Calu3 (cell line): ENCODE measurements at regions not wholly inside any gene's neighbourhood (a gene's known extent, or its start where the extent isn't known, plus 50 kb on each side); places are given as distances from the start of the nearest gene placed in this dataset.

Experiments
- BruUV-seq: library from RNA; stranded (reverse); fragments of 400-500 nt; replicated peaks from 2 replicates; lab custom pipeline; 2021; lab: Mats Ljungman, UMichigan
- CTCF ChIA-PET: fragments of 300-600 bp; sonication (Branson Sonifier 250); formaldehyde crosslinking; loops from one replicate; lab custom pipeline; 2022; ENCODE audit warnings: antibody characterized with exemption; lab: Charles Lee
- DNase-seq: peaks from one replicate; pipeline ENCODE4 v3.0.0; 2022
- H3K27ac Mint-ChIP-seq: one replicate; pipeline ENCODE4 v1.8.0; 2022; ENCODE audit warnings: mixed read lengths; ENCODE audit not compliant: unreplicated experiment
- H3K27me3 Mint-ChIP-seq: one replicate; pipeline ENCODE4 v1.8.0; 2022; ENCODE audit warnings: mixed read lengths; ENCODE audit not compliant: unreplicated experiment
- H3K36me3 Mint-ChIP-seq: one replicate; pipeline ENCODE4 v1.8.0; 2022; ENCODE audit warnings: mild to moderate bottlenecking, moderate library complexity, mixed read lengths; ENCODE audit not compliant: insufficient read depth, unreplicated experiment
- H3K4me1 Mint-ChIP-seq: one replicate; pipeline ENCODE4 v1.8.0; 2022; ENCODE audit warnings: mild to moderate bottlenecking, low read depth, mixed read lengths; ENCODE audit not compliant: unreplicated experiment
- H3K4me3 Mint-ChIP-seq: one replicate; pipeline ENCODE4 v1.8.0; 2022; ENCODE audit warnings: mild to moderate bottlenecking, low read depth, moderate library complexity, mixed read lengths; ENCODE audit not compliant: unreplicated experiment
- H3K9me3 Mint-ChIP-seq: one replicate; pipeline ENCODE4 v1.8.0; 2022; ENCODE audit warnings: low read depth, mixed read lengths; ENCODE audit not compliant: unreplicated experiment
- CTCF ChIP-seq: fragments of 200-600 bp; IDR thresholded peaks from one replicate; pipeline ENCODE4 v1.8.0; 2022; ENCODE audit warnings: antibody characterized with exemption; ENCODE audit not compliant: unreplicated experiment
- intact Hi-C: fragments of 100-400 bp; cut with micrococcal nuclease; formaldehyde crosslinking; loops from one replicate; pipeline ENCODE4 v1.10.0; 2022; ENCODE audit not compliant: unreplicated experiment

- TF ChIP-seq CTCF, result no peak
- DNase-seq, result no peak
- no TSS peak for BruUV-seq
- H3K4me1 Mint-ChIP-seq, result no peaks in the 10 kb centered on the region
- H3K36me3 Mint-ChIP-seq, result peaks cover 5% of the 10 kb centered on the region
- no peak overlapping the region for H3K4me3 Mint-ChIP-seq
- no peak overlapping the region for H3K27ac Mint-ChIP-seq
- CTCF ChIA-PET, result interaction anchor here (0.6 kb wide), 1 partner anchor 138 kb away, joined by 4 read pairs; no protein-coding TSS in a partner anchor
- peaks cover 66% of the 10 kb centered on the region for H3K27me3 Mint-ChIP-seq
- intact Hi-C loops, result no loop called here
- H3K9me3 Mint-ChIP-seq, result no peaks in the 10 kb centered on the region
Measured at GRCh38 chr16:85498607-85499006, 114.5 kb upstream of the GSE1 start.

- no peak overlapping the region for H3K4me3 Mint-ChIP-seq
- intact Hi-C loops, result no loop called here
- BruUV-seq, result no TSS peak
- H3K36me3 Mint-ChIP-seq, result peaks cover 5% of the 10 kb centered on the region
- H3K9me3 Mint-ChIP-seq, result no peaks in the 10 kb centered on the region
- no peak for DNase-seq
- no peak for TF ChIP-seq CTCF
- peaks cover 70% of the 10 kb centered on the region for H3K27me3 Mint-ChIP-seq
- CTCF ChIA-PET, result interaction anchor here (0.7 kb wide), 1 partner anchor 63 kb away, joined by 4 read pairs; no protein-coding TSS in a partner anchor
- no peak overlapping the region for H3K27ac Mint-ChIP-seq
- peaks cover 8% of the 10 kb centered on the region for H3K4me1 Mint-ChIP-seq
Measured at GRCh38 chr16:85500220-85500619, 112.9 kb upstream of the GSE1 start.

GRCh38 chr16:85501900-85502299, 111.2 kb upstream of the GSE1 start:
- CTCF ChIA-PET, result interaction anchor here (0.6 to 1.1 kb wide), 4 partner anchors 42 to 63 kb away, joined by 3 to 6 read pairs (median 4); no protein-coding TSS in a partner anchor
- TF ChIP-seq CTCF, result no peak
- H3K9me3 Mint-ChIP-seq, result no peaks in the 10 kb centered on the region
- peaks cover 64% of the 10 kb centered on the region for H3K27me3 Mint-ChIP-seq
- no TSS peak for BruUV-seq
- peaks cover 8% of the 10 kb centered on the region for H3K4me1 Mint-ChIP-seq
- no peak overlapping the region for H3K27ac Mint-ChIP-seq
- DNase-seq, result no peak
- H3K36me3 Mint-ChIP-seq, result peaks cover 5% of the 10 kb centered on the region
- H3K4me3 Mint-ChIP-seq, result no peak overlapping the region
- intact Hi-C loops, result no loop called here

GRCh38 chr16:85502357-85502756, 110.8 kb upstream of the GSE1 start:
- Mint-ChIP-seq H3K4me1 (peaks cover 8% of the 10 kb centered on the region), H3K9me3 (no peaks in the 10 kb centered on the region), H3K27me3 (peaks cover 61% of the 10 kb centered on the region), H3K36me3 (peaks cover 5% of the 10 kb centered on the region), H3K27ac (no peak overlapping the region), H3K4me3 (no peak overlapping the region)
- no TSS peak for BruUV-seq
- intact Hi-C loops, result no loop called here
- CTCF ChIA-PET, result interaction anchor here (1.1 kb wide), 1 partner anchor 52 kb away, joined by 3 read pairs; no protein-coding TSS in a partner anchor
- TF ChIP-seq CTCF, result no peak
- no peak for DNase-seq
